ENCODE measurements at regions not wholly inside any gene's neighbourhood (a gene's known extent, or its start where the extent isn't known, plus 50 kb on each side); places are given as distances from the start of the nearest gene placed in this dataset.

GRCh38 chr11:11220786-11221185 is 132.3 kb downstream of the CSNK2A3 start:
- Mint-ChIP-seq H3K27ac (no peak overlapping the region), H3K27me3 (peaks cover 3% of the 10 kb centered on the region), H3K4me3 (no peak overlapping the region), H3K9me3 (no peaks in the 10 kb centered on the region), H3K4me1 (no peaks in the 10 kb centered on the region), H3K36me3 (ENCODE audit: low read depth) (no peaks in the 10 kb centered on the region)
- ATAC-seq (replicated peaks): no peak

GRCh38 chr11:11218629-11218986 is 134.4 kb downstream of the CSNK2A3 start:
- Mint-ChIP-seq H3K27ac (no peak overlapping the region), H3K9me3 (no peaks in the 10 kb centered on the region), H3K36me3 (ENCODE audit: low read depth) (no peaks in the 10 kb centered on the region), H3K4me3 (no peak overlapping the region), H3K27me3 (peaks cover 3% of the 10 kb centered on the region), H3K4me1 (no peaks in the 10 kb centered on the region)
- no peak for ATAC-seq (replicated peaks)

GRCh38 chr11:11217929-11218628 is 135.0 kb downstream of the CSNK2A3 start:
- H3K36me3 Mint-ChIP-seq (ENCODE audit: low read depth): no peaks in the 10 kb centered on the region
- no peak for ATAC-seq (replicated peaks)
- no peak overlapping the region for H3K4me3 Mint-ChIP-seq
- no peaks in the 10 kb centered on the region for H3K9me3 Mint-ChIP-seq
- H3K27ac Mint-ChIP-seq: no peak overlapping the region
- H3K4me1 Mint-ChIP-seq: no peaks in the 10 kb centered on the region
- H3K27me3 Mint-ChIP-seq: peaks cover 3% of the 10 kb centered on the region

- Mint-ChIP-seq H3K27me3 (peaks cover 3% of the 10 kb centered on the region), H3K9me3 (no peaks in the 10 kb centered on the region), H3K36me3 (ENCODE audit: low read depth) (no peaks in the 10 kb centered on the region), H3K4me1 (no peaks in the 10 kb centered on the region), H3K4me3 (no peak overlapping the region), H3K27ac (no peak overlapping the region)
- ATAC-seq (replicated peaks): no peak
Observed at GRCh38 chr11:11217289-11217928, 135.6 kb downstream of the CSNK2A3 start.

GRCh38 chr11:11215944-11216343 is 137.1 kb downstream of the CSNK2A3 start:
- Mint-ChIP-seq H3K27ac (no peak overlapping the region), H3K36me3 (ENCODE audit: low read depth) (no peaks in the 10 kb centered on the region), H3K4me3 (no peak overlapping the region), H3K4me1 (no peaks in the 10 kb centered on the region), H3K9me3 (no peaks in the 10 kb centered on the region), H3K27me3 (peaks cover 3% of the 10 kb centered on the region)
- no peak for ATAC-seq (replicated peaks)

GRCh38 chr11:11215058-11215815 is 137.8 kb downstream of the CSNK2A3 start:
- H3K36me3 Mint-ChIP-seq (ENCODE audit: low read depth): no peaks in the 10 kb centered on the region
- no peak overlapping the region for H3K27ac Mint-ChIP-seq
- no peak for ATAC-seq (replicated peaks)
- H3K27me3 Mint-ChIP-seq: no peaks in the 10 kb centered on the region
- H3K4me1 Mint-ChIP-seq: no peaks in the 10 kb centered on the region
- H3K4me3 Mint-ChIP-seq: no peak overlapping the region
- H3K9me3 Mint-ChIP-seq: no peaks in the 10 kb centered on the region

- no peaks in the 10 kb centered on the region for H3K36me3 Mint-ChIP-seq (ENCODE audit: low read depth)
- no peak overlapping the region for H3K27ac Mint-ChIP-seq
- no peak overlapping the region for H3K4me3 Mint-ChIP-seq
- no peaks in the 10 kb centered on the region for H3K27me3 Mint-ChIP-seq
- no peaks in the 10 kb centered on the region for H3K4me1 Mint-ChIP-seq
- no peaks in the 10 kb centered on the region for H3K9me3 Mint-ChIP-seq
- ATAC-seq (replicated peaks): no peak
Observed at GRCh38 chr11:11213117-11213516, 139.9 kb downstream of the CSNK2A3 start.

GRCh38 chr11:11211888-11212287 is 141.2 kb downstream of the CSNK2A3 start:
- Mint-ChIP-seq H3K9me3 (no peaks in the 10 kb centered on the region), H3K27ac (no peak overlapping the region), H3K36me3 (ENCODE audit: low read depth) (no peaks in the 10 kb centered on the region), H3K4me3 (no peak overlapping the region), H3K27me3 (peaks cover 3% of the 10 kb centered on the region), H3K4me1 (no peaks in the 10 kb centered on the region)
- ATAC-seq (replicated peaks): no peak

- H3K27me3 Mint-ChIP-seq: peaks cover 3% of the 10 kb centered on the region
- no peak overlapping the region for H3K27ac Mint-ChIP-seq
- ATAC-seq (replicated peaks): no peak
- H3K36me3 Mint-ChIP-seq (ENCODE audit: low read depth): no peaks in the 10 kb centered on the region
- no peaks in the 10 kb centered on the region for H3K9me3 Mint-ChIP-seq
- H3K4me3 Mint-ChIP-seq: no peak overlapping the region
- H3K4me1 Mint-ChIP-seq: no peaks in the 10 kb centered on the region
Observed at GRCh38 chr11:11211186-11211585, 141.9 kb downstream of the CSNK2A3 start.

- Mint-ChIP-seq H3K27me3 (peaks cover 3% of the 10 kb centered on the region), H3K4me1 (no peaks in the 10 kb centered on the region), H3K27ac (no peak overlapping the region), H3K4me3 (no peak overlapping the region), H3K9me3 (no peaks in the 10 kb centered on the region), H3K36me3 (ENCODE audit: low read depth) (no peaks in the 10 kb centered on the region)
- no peak for ATAC-seq (replicated peaks)
Observed at GRCh38 chr11:11210446-11210845, 142.6 kb downstream of the CSNK2A3 start.

GRCh38 chr11:11209967-11210366 is 143.1 kb downstream of the CSNK2A3 start:
- Mint-ChIP-seq H3K36me3 (ENCODE audit: low read depth) (no peaks in the 10 kb centered on the region), H3K4me3 (no peak overlapping the region), H3K4me1 (no peaks in the 10 kb centered on the region), H3K27ac (no peak overlapping the region), H3K27me3 (peaks cover 4% of the 10 kb centered on the region), H3K9me3 (no peaks in the 10 kb centered on the region)
- no peak for ATAC-seq (replicated peaks)

GRCh38 chr11:11208994-11209393 is 144.1 kb downstream of the CSNK2A3 start:
- Mint-ChIP-seq H3K4me1 (no peaks in the 10 kb centered on the region), H3K36me3 (ENCODE audit: low read depth) (no peaks in the 10 kb centered on the region), H3K27ac (no peak overlapping the region), H3K9me3 (no peaks in the 10 kb centered on the region), H3K27me3 (peaks cover 14% of the 10 kb centered on the region), H3K4me3 (no peak overlapping the region)
- no peak for ATAC-seq (replicated peaks)

- H3K4me3 Mint-ChIP-seq: no peak overlapping the region
- H3K4me1 Mint-ChIP-seq: no peaks in the 10 kb centered on the region
- no peak for ATAC-seq (replicated peaks)
- peaks cover 5% of the 10 kb centered on the region for H3K9me3 Mint-ChIP-seq
- H3K27ac Mint-ChIP-seq: no peak overlapping the region
- H3K27me3 Mint-ChIP-seq: peaks cover 21% of the 10 kb centered on the region
- H3K36me3 Mint-ChIP-seq (ENCODE audit: low read depth): no peaks in the 10 kb centered on the region
Observed at GRCh38 chr11:11207428-11207827, 145.6 kb downstream of the CSNK2A3 start.

GRCh38 chr11:11206484-11206883 is 146.6 kb downstream of the CSNK2A3 start:
- H3K27ac Mint-ChIP-seq: no peak overlapping the region
- no peaks in the 10 kb centered on the region for H3K4me1 Mint-ChIP-seq
- H3K4me3 Mint-ChIP-seq: no peak overlapping the region
- peaks cover 5% of the 10 kb centered on the region for H3K9me3 Mint-ChIP-seq
- ATAC-seq (replicated peaks): no peak
- peaks cover 24% of the 10 kb centered on the region for H3K27me3 Mint-ChIP-seq
- H3K36me3 Mint-ChIP-seq (ENCODE audit: low read depth): no peaks in the 10 kb centered on the region

GRCh38 chr11:11202885-11203284 is 150.2 kb downstream of the CSNK2A3 start:
- H3K36me3 Mint-ChIP-seq (ENCODE audit: low read depth): no peaks in the 10 kb centered on the region
- no peak for ATAC-seq (replicated peaks)
- H3K9me3 Mint-ChIP-seq: peaks cover 8% of the 10 kb centered on the region
- no peaks in the 10 kb centered on the region for H3K4me1 Mint-ChIP-seq
- H3K4me3 Mint-ChIP-seq: no peak overlapping the region
- peaks cover 22% of the 10 kb centered on the region for H3K27me3 Mint-ChIP-seq
- H3K27ac Mint-ChIP-seq: no peak overlapping the region
